Endothelial cell of umbilical vein (primary cell): ENCODE measurements at regions not wholly inside any gene's neighbourhood (a gene's known extent, or its start where the extent isn't known, plus 50 kb on each side); places are given as distances from the start of the nearest gene placed in this dataset.

Source experiments
- BruUV-seq: library from RNA; stranded (reverse); fragments of 400-500 nt; replicated peaks from 2 replicates; lab custom pipeline; 2021; lab: Mats Ljungman, UMichigan
- CTCF ChIA-PET: fragments of 300-600, 350-600 bp; sonication (Branson Sonifier 250); formaldehyde crosslinking; loops from one replicate; lab custom pipeline; 2021; ENCODE audit warnings: antibody characterized with exemption, inconsistent platforms; lab: Charles Lee
- POLR2A ChIA-PET: fragments of 300-600, 350-600 bp; sonication (Branson Sonifier 250); formaldehyde crosslinking; loops from one replicate; lab custom pipeline; 2021; ENCODE audit warnings: antibody characterized with exemption, inconsistent platforms; lab: Charles Lee
- DNase-seq: peaks from one replicate; pipeline ENCODE4 v3.0.0-alpha.2; 2011; ENCODE audit warnings: low read depth, low spot score
- FAIRE-seq: peaks from 2 replicates; lab custom pipeline; 2011; peaks lifted over from hg19 to GRCh38; lab: Jason Lieb, UNC
- H2AFZ ChIP-seq: 2 replicates; pipeline ENCODE4 v1.6.0; 2012; ENCODE audit warnings: low read depth, low read length, control low read depth, inconsistent platforms
- H3K27ac ChIP-seq: 2 replicates; pipeline ENCODE4 v1.5.1; 2011; ENCODE audit warnings: low read depth, mild to moderate bottlenecking, control low read depth, low read length, moderate library complexity; ENCODE audit not compliant: insufficient read depth
- H3K27me3 ChIP-seq, 2 experiments: 2 replicates each; pipeline versions ENCODE4 v1.6.0 to v1.6.1; 2011; ENCODE audit warnings: low read length in 2 of 2, mixed read lengths in 1 of 2; ENCODE audit not compliant: control insufficient read depth in 2 of 2, insufficient read depth in 2 of 2
- H3K36me3 ChIP-seq, 2 experiments: 2 replicates in 1 of 2; 3 replicates in 1 of 2; pipeline ENCODE4 v1.5.1; 2011; ENCODE audit warnings: low read length in 2 of 2, mild to moderate bottlenecking in 1 of 2, moderate library complexity in 1 of 2; ENCODE audit not compliant: control insufficient read depth in 2 of 2, insufficient read depth in 2 of 2; ENCODE audit errors: extremely low read depth in 1 of 2
- H3K4me1 ChIP-seq: 3 replicates; pipeline ENCODE4 v1.5.1; 2011; ENCODE audit warnings: mild to moderate bottlenecking, low read length; ENCODE audit not compliant: control insufficient read depth, insufficient read depth; ENCODE audit errors: extremely low read depth
- H3K4me2 ChIP-seq: 2 replicates; pipeline ENCODE4 v1.6.1; 2011; ENCODE audit warnings: low read length, control low read depth, mixed read lengths; ENCODE audit not compliant: insufficient read depth
- H3K4me3 ChIP-seq, 3 experiments: fragments of 200-600 bp in 1 of 3; sonication (generic), shearing (Covaris generic) in 1 of 3; replicated peaks in 1 of 3; 2 replicates each; pipeline ENCODE4 v1.5.1; 2011 to 2016; ENCODE audit warnings: control low read depth in 3 of 3, low read length in 3 of 3, mild to moderate bottlenecking in 2 of 3, inconsistent platforms in 1 of 3, low read depth in 1 of 3, moderate library complexity in 1 of 3; ENCODE audit not compliant: insufficient read depth in 1 of 3
- H3K79me2 ChIP-seq: 2 replicates; pipeline ENCODE4 v1.6.0; 2012; ENCODE audit warnings: low read length, inconsistent platforms; ENCODE audit not compliant: control insufficient read depth, insufficient read depth
- H3K9ac ChIP-seq: replicated peaks from 2 replicates; pipeline ENCODE3; 2011; ENCODE audit warnings: low read length, control low read depth; ENCODE audit not compliant: insufficient read depth; ENCODE audit errors: extremely low read depth
- H3K9me1 ChIP-seq: replicated peaks from 3 replicates; pipeline ENCODE4 v1.6.0; 2011; ENCODE audit warnings: mild to moderate bottlenecking, low read length; ENCODE audit not compliant: control insufficient read depth, insufficient read depth; ENCODE audit errors: extremely low read depth
- H3K9me3 ChIP-seq: replicated peaks from 2 replicates; pipeline ENCODE4 v1.5.1; 2012; ENCODE audit warnings: low read length, inconsistent platforms; ENCODE audit not compliant: control insufficient read depth, insufficient read depth
- H4K20me1 ChIP-seq: replicated peaks from 2 replicates; pipeline ENCODE3; 2011; ENCODE audit warnings: mild to moderate bottlenecking, low read length; ENCODE audit not compliant: control insufficient read depth, insufficient read depth; ENCODE audit errors: extremely low read depth
- EZH2 ChIP-seq: IDR thresholded peaks from 2 replicates; pipeline ENCODE4 v1.6.1; 2012; ENCODE audit warnings: borderline replicate concordance, low read depth, mild to moderate bottlenecking, moderate library complexity, low read length, inconsistent platforms; ENCODE audit not compliant: severe bottlenecking
- FOS ChIP-seq: IDR thresholded peaks from 2 replicates; pipeline ENCODE4 v1.6.1; 2011; ENCODE audit warnings: mild to moderate bottlenecking, low read length, moderate library complexity, borderline replicate concordance; ENCODE audit not compliant: insufficient read depth
- GATA2 ChIP-seq: IDR thresholded peaks from 2 replicates; pipeline ENCODE4 v1.7.0; 2011; ENCODE audit warnings: low read depth, mild to moderate bottlenecking, moderate library complexity, mixed read lengths, low read length; ENCODE audit not compliant: insufficient read length, insufficient read depth
- JUN ChIP-seq: IDR thresholded peaks from 2 replicates; pipeline ENCODE4 v1.6.1; 2011; ENCODE audit warnings: borderline replicate concordance, low read depth; ENCODE audit not compliant: insufficient read length, insufficient read depth
- MYC ChIP-seq: IDR thresholded peaks from one replicate; pipeline ENCODE4 v1.6.1; 2011; ENCODE audit warnings: mild to moderate bottlenecking, low read depth, low read length
- POLR2A ChIP-seq: IDR thresholded peaks from 2 replicates; pipeline ENCODE4 v1.6.1; 2012; ENCODE audit warnings: low read depth, mild to moderate bottlenecking, control low read depth, low read length
- POLR2AphosphoS5 ChIP-seq: IDR thresholded peaks from 2 replicates; pipeline ENCODE4 v1.6.1; 2012; ENCODE audit warnings: low read depth, mild to moderate bottlenecking, control low read depth, low read length, moderate library complexity; ENCODE audit not compliant: insufficient read depth
- dilution Hi-C: fragments of 300-500 bp; cut with MboI; formaldehyde crosslinking; loops from one replicate; pipeline ENCODE4 v1.15.0; 2019; ENCODE audit warnings: low sequenced_read_pairs; ENCODE audit not compliant: extremely low pct_ligation_motif_present
- intact Hi-C: fragments of 100-400 bp; cut with micrococcal nuclease; formaldehyde crosslinking; loops from one replicate; pipeline ENCODE4 v1.10.0; 2022
- TF ChIP-seq, protein P1 (sequence below), 2 donors: IDR thresholded peaks; 1 replicate in 1 of 2; 2 replicates in 1 of 2; pipeline ENCODE4 v1.5.1; 2011; ENCODE audit warnings: low read length in 2 of 2, mild to moderate bottlenecking in 2 of 2, moderate library complexity in 2 of 2, control low read depth in 1 of 2, inconsistent platforms in 1 of 2, low read depth in 1 of 2; ENCODE audit not compliant: insufficient read depth in 1 of 2; ENCODE audit errors: extremely low read depth in 1 of 2
- TF ChIP-seq, protein P2 (sequence below): IDR thresholded peaks from 2 replicates; pipeline ENCODE4 v1.6.1; 2011; ENCODE audit not compliant: insufficient read depth, insufficient read length

DNA sequence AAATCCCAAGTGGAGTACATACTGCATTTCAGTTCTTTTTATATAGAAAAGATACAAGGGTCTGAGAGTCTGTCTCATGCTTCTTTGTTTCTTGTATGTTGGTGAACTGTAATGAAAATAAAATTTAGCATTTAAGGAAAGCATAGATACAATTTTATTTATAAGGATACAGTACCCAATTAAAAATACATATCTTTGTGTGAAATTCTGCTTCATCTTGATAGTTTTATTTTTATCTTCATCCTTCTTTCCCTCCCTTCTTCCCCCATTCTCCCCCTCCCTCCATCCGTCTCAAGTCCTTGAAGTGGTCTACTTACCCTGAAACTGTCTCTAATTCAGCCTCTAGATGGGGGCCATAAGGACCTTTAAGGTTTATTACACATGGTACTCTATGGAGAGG lies 359.8 kb downstream of the CDH7 start:
- no peaks in the 10 kb centered on the region for H3K9me1 ChIP-seq
- H3K4me3 ChIP-seq, result no peak overlapping the region
- H3K27me3 ChIP-seq, result no peaks in the 10 kb centered on the region
- no peak for FAIRE-seq
- H3K4me2 ChIP-seq, result no peak overlapping the region
- H3K9me3 ChIP-seq, result peaks cover 2% of the 10 kb centered on the region
- no peaks in the 10 kb centered on the region for H4K20me1 ChIP-seq
- no TSS peak for BruUV-seq
- no peak for TF ChIP-seq GATA2
- no peak for TF ChIP-seq POLR2AphosphoS5
- TF ChIP-seq MYC, result no peak
- no peak for TF ChIP-seq POLR2A
- no peak for TF ChIP-seq FOS
- TF ChIP-seq, protein P1, sequence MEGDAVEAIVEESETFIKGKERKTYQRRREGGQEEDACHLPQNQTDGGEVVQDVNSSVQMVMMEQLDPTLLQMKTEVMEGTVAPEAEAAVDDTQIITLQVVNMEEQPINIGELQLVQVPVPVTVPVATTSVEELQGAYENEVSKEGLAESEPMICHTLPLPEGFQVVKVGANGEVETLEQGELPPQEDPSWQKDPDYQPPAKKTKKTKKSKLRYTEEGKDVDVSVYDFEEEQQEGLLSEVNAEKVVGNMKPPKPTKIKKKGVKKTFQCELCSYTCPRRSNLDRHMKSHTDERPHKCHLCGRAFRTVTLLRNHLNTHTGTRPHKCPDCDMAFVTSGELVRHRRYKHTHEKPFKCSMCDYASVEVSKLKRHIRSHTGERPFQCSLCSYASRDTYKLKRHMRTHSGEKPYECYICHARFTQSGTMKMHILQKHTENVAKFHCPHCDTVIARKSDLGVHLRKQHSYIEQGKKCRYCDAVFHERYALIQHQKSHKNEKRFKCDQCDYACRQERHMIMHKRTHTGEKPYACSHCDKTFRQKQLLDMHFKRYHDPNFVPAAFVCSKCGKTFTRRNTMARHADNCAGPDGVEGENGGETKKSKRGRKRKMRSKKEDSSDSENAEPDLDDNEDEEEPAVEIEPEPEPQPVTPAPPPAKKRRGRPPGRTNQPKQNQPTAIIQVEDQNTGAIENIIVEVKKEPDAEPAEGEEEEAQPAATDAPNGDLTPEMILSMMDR (IDR thresholded peaks at IDR 0.05; ENCODE audit: extremely low read depth in 1 of 2, insufficient read depth in 1 of 2, low read depth in 1 of 2, low read length in 2 of 2), result no peak
- TF ChIP-seq, protein P2, sequence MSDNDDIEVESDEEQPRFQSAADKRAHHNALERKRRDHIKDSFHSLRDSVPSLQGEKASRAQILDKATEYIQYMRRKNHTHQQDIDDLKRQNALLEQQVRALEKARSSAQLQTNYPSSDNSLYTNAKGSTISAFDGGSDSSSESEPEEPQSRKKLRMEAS, result no peak
- TF ChIP-seq JUN, result no peak
- no peak for TF ChIP-seq EZH2
- no peak overlapping the region for H3K9ac ChIP-seq
- no peaks in the 10 kb centered on the region for H3K36me3 ChIP-seq
- CTCF ChIA-PET, result no interaction called here
- DNase-seq, result no peak
- no peak overlapping the region for H2AFZ ChIP-seq
- dilution Hi-C loops (no loop called here), intact Hi-C loops (no loop called here)
- H3K4me1 ChIP-seq, result no peaks in the 10 kb centered on the region
- H3K27ac ChIP-seq, result no peak overlapping the region
- no peaks in the 10 kb centered on the region for H3K79me2 ChIP-seq
- POLR2A ChIA-PET, result no interaction called here
